HG03280 (cell line): ENCODE measurements at regions not wholly inside any gene's neighbourhood (a gene's known extent, or its start where the extent isn't known, plus 50 kb on each side); places are given as distances from the start of the nearest gene placed in this dataset.
A peak's percentile ranks its signal among the peaks of the same experiment; 100 is the strongest.

ENCODE experiments used
- ATAC-seq: cut with Tn5 transposase; IDR thresholded peaks from one replicate; pipeline ENCODE4 v1.9.1; 2021; ENCODE audit warnings: mild to moderate bottlenecking, moderate library complexity; ENCODE audit not compliant: unreplicated experiment

DNA sequence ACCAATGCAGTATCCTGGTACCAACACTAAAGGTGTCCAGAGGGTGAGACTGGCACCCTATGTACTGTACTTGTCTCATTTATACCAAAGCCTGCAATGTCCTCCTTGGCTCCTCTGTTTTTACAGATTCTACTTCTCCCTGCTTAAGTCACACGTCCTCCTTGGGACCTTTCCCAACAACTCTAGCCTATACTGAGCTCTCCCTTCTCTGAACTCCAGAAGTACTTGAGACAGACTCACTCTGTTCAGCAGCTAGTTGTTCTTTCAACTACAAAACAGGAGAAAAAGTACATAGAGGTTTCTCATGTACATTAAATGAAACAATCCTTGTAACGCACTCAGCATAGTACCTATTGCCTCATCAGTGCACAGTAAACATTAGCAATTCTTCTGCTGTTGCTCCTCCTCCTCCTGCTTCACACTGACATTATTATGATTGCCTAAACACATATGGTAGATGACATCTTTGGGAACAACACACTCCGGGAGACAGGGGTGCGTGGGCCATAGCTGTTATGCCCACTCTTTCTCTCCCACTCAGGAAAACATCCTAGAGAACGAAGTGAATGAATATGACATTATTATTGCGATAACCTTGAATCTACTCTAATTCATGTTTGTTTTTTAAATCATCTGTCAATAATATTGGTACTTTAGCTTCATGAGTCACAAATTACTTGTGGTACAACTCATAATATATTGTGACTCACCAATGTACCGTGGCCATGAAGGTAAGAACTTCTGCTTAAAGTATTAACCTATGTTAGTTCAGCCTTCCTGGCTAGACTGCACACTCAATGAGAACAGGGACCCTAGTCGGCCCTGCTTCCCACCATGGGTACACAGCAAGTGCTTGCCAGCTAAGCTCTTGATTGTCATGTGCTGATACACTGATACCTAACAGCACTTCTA is 180.3 kb upstream of the ADRA1B start:
- ATAC-seq = no peak

DNA sequence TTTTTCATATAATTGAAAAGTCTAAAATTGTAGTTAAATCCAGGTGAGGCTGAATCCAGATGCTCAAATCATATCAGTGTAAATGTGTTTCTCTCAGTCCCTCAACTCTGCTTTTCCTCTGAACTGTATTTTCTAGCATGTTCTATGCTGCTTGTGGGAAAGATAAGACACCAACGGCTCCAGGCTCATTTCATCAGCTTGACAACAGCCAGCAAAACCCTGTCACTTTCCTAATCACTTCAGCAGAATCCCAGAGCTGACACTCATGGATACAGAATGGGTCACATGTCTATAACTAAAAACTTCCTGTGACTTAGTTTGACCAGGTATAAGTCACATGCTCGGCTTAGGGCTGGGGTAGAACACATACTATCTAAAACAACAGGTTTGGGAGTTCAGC is 179.4 kb upstream of the ADRA1B start:
- no peak for ATAC-seq

DNA sequence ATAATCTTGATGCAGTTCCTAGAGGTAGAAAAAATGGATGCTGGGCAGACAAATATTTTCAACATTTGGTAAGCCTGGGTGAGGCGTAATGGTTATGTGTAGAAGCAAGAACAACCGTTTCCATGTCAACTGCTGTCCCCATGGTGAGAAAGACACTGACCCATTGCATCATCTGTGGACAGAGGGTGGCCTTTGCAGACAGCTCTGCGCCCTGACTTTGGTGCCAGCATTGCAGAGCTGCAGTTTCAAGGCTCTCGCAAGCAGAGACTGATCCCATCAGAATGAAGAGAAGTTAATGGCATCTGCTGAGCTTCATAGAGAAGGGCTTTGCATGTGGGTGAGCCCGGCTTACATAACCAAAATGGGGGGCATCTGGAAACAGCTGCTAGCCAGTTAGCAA is 179.0 kb upstream of the ADRA1B start:
- ATAC-seq = no peak

DNA sequence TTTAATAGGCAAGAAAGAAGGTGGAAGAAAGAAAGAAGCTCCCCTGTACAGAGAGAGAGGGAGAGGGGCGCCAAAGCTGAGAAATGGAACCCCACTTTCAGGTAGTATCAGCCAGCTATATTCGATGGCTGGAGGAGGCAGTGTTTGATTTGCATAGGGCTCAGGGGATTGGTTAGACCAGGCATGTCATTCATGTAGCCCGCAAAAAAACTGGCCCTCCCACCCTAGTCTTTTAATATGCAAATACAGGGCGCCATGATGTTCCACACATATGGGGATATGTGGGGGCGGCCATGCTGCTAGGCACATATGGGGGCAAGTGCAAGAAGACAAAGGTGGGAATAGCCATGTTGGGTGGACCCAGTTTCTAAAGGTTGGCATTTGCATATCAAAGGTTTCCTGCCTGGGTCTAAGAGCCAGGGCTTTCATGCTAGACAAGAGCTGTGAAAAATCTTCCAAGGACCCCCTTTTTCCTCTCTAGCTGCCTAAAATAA is 174.4 kb upstream of the ADRA1B start:
- ATAC-seq = no peak

DNA sequence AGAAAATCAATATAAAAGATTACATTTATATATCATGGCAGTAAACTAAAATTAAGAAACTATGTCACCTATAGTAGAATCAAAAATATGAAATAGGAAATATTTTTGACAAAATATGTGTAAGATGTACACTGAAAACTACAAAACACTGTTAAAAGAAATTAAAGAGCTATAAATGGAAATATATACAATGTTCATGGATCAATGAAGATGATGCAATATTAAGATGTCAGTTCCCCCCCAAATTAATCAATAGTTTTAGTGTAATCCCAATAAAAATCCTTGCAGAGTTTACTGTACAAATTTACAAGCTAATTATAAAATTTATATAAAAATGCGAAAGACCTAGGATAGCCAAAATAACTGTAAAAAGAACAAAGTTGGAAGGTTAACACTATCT is 173.0 kb upstream of the ADRA1B start:
- no peak for ATAC-seq

DNA sequence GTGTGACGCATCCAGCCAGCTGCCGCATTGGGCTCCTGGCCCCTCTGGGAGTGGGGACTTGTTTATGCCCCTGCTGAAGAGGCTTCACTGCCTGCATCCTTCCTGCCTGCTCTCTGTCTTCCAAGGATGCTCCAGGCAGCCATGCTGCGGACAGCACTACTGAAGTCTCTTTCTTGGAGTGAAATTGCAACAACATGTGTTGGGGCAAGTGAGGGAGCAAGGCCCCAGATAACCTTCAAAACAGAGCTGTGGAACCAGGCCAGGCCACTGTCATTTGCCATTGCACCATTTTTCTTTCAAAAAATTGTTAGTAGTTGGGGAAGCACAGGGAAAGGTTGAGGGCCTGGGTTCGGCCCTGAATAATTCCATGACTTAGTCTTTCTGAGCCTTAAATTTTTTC is 169.6 kb upstream of the ADRA1B start:
- no peak for ATAC-seq

DNA sequence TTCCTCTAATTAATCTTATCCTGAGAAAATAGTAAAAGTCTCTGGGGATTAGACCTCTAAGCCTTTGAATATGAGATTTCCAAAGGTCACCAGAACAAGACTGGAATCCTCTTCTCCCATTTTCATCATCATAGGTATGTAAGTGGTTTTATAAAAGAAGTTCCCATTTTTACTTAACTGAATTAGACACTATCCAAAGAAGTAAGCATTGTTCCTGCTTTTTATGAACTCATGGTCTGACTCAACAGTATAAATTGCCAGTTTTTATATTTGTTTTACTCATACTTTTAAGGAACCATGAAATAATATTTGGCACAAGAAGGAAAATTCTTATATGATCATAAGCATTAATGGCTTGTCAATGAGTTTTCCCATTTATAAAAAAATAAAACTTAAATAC is 167.1 kb upstream of the ADRA1B start:
- ATAC-seq = no peak

DNA sequence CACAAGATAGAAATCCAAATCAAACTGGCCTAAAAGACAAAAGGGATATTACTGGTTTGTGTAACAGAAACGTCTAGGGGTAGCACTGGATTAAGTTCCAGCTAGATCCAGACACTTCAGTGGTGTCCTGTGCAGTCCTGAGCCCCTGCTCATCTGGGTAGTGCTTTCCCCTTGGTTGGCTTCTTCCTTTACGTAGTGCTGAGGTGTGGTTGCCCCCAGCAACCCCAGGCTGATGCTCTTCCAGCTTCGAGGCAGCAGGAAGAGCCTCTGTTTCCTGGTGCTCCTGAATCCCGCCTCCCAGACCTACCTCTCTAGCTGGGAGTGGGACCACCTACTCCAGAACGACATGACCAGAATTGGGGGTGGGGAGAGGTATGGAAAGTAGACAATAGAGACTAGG is 166.1 kb upstream of the ADRA1B start:
- no peak for ATAC-seq

DNA sequence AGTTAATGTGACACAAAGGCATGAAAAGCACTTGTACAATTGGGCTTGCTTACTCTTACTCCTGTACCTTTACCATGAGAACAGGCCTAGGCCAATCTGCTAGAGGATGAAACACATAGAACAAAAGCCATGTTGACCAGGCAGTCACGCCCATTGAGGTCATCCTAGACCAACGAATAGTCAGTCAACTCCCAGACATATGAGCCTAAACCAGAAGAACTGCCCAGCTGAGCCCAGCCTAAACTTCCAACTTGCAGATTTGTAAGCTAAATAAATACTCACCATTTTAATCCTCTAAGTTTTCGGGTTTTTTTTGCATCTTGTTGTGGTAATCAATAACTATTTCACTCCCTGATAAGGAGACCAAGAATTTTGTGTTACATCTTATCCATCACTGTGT is 164.8 kb upstream of the ADRA1B start:
- no peak for ATAC-seq

DNA sequence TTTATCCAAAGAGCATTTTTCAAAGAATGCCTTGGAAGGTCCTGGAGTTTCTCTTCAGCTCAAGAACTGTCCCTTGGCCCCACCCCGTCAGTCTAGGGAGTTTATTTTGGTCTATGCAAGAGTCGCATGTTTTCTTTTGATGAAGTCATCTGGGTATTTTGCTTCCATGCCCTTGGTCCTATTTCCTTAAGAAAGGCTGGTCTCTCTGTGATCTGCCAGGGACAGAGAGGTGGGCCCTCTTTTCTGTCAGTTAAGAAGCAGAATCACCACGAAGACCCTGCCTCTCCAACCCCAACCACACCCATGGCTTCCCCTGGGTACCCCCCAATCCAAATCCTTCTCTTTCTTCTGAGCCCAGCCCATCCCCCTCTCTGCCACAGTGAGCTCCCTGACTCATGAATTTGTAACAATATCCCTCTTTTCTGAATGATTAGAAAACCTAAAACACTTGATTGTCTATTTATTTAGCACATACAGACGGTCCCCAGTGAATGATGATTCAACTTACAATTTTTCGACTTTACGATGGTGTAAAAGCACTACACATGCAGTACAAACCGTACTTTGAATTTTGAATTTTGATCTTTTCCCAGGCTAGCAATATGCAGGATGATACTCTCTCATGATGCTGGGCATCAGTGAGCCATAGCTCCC is 163.5 kb upstream of the ADRA1B start:
- ATAC-seq = no peak

DNA sequence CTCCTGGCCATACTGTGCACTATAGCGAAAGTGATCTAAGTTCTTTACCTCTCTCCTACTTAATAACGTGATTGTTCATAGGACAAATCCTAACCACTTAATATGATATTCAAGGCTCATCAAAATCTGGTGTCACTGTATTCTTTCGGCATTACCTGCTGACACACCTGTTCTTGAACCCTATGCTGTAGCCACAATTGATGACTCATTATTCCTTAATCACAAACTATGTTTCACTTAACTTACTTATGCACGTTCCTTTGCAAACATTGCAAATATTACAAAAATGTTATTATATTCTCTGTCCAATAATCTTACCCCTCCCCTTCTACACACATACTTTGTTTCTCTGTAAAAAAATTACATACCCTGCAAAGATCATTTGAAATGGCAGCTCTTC is 158.1 kb upstream of the ADRA1B start:
- ATAC-seq = no peak

DNA sequence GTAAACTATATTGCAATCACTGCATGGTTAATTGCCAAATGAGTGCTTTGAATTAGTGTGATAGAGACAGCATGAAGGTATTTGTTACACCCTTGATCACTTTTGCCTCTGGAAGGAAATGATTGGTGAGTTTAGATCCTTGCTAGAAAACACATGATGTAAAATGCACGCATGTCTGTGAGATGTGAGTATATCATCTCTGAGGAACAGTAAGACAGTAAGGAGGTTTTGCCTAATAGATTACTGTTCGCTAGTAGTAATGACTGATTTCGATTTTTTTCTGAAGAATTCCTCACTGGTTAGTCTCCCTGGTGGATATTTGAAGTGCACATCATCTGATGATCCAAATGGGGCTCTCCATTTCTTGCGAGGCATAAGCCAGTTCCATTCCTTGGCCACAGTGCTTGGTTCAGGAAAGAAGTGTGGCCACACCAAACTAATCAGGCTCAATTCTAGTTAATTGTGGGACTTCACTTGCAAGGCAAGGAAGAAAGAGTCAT is 156.4 kb upstream of the ADRA1B start:
- ATAC-seq = no peak

DNA sequence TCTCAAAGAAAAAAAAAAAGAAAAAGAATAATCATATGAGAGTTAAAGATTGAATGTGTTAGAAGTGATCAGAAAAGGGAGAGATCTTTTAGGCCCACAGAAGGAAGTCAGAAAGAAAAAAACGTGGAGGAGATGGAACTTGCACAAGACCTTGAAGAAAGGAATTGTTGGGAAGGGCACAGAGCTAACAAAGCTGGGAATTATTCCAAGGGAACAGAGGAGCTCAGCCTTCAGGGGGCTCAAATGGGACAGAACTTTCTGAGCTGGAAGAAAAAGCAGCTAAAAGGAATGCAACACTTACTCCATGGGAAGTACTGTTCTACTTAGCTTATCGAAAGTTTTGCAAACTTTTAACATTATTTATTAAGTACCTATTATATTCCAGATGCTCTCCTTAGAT is 153.4 kb upstream of the ADRA1B start:
- ATAC-seq = no peak

DNA sequence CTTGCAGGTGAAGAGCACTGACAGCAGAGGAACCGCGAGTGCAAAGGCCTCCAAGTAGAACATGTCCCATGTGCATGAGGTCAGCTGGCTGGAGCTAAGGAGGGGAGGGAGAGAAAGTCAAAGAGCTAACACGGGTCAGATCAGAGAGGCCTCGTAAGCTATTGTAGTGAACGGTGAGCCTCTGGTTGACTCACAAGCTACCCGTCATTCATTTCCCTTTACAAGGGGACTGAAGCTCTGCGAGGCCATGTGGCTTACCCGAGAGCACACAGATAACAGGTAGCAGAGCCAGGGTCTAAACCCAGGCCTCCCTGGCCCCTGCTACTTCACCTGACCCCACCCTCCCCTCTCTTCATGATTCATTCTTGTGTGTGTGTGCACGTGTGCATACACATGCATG is 152.7 kb upstream of the ADRA1B start:
- no peak for ATAC-seq

DNA sequence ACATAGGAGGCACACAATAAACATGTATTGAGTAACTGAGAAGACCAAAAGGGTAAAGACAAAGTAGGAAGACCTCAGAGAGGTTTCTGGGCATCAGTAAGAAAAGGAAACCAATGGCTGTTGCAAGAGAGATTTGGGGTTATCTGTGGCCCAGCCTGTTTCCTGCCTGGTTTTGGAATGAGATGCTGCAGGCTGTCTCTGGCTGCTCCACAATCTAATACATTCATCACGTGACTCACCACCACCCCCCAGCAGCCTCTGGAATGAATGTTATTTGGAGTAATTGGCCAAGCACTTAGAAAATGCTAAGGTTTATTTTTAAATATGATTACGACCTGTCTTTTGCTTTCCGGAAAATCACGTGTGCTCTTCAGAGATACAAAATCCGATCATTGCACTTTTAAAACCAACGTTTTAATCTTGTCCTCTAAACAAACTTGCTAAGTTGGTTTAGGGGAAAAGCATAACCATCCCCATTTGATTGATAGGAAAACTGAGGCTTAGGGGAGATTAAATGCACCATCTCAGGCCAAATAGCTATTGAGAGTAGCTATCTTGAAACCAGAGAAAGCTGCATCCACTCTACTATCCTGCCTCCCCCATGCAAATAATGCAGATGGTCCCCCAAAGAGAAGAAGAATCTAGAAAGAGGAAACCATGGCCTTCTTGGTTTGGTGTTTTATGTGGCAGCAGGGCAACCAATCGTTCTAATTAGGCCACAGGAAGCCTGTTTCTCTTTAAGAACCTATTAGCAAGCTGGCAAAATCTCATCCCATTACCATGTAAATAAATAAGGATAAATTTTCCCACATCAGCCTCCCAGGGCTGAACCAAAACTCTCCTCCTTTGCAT is 151.8 kb upstream of the ADRA1B start:
- no peak for ATAC-seq

DNA sequence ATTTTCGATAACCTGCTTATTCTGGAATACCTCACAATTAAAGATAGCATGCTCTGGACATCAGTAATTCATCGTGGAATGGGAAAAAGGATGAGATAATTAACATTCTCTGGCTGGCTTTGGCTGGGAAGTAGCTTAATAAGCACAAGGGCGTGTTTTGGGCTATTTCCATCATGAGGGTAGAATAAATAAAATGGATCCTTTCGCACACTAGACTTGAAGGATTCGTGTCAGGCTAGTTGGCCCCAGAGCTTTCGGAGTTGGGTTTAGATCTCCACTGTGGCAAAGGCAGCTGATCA is 151.2 kb upstream of the ADRA1B start:
- ATAC-seq = no peak

DNA sequence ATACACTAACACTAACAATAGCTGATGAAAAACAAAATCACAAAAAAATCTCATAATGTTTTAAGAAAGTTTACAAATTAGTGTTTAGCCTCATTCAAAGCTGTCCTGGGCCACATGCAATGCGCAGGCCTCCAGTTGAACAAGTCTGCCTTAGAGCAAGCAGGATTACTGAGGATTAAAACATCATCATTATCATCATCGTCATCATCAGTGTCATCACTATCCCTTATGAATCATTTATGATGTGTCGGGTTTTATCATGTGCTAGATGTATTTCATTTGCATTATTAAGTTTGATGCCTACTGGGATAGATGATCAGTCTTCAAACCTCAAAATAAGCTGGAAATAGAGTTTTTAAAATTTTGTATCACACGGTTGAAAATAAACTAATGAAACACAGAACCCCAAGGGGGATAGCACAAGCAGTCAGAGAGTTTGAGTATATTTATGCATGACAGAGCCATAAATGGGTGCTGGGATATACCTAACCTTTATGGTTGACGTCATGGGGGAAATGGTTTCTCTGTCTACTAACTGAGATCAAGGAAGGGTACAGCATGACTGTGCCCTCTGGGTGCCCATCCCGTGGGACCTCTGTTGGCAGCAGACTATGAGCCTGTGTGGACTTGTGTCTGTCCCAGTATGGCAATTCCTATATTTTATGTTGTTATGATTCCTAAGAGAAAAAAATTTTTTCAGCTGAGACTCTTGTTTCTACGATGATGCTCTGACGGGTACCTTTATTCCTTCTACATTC is 150.3 kb upstream of the ADRA1B start:
- no peak for ATAC-seq

DNA sequence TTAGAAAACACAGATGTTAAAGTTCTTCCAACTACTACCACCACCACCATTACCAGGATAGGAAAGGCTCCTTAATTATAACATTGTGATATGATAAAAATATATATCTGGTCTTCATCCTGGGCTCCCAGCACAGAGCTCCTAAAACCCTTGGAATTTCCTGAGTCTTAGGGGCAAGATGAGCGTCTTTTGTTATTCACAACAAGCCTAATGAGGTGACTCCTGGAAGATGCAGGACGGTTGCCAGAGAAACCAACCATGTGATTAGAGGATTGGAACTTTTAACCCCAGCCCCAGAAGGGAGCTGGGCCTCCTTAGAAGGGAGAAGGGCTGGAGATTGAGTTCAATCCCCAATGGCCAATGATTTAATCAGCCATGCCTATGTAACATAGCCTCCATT is 148.0 kb upstream of the ADRA1B start:
- no peak for ATAC-seq

DNA sequence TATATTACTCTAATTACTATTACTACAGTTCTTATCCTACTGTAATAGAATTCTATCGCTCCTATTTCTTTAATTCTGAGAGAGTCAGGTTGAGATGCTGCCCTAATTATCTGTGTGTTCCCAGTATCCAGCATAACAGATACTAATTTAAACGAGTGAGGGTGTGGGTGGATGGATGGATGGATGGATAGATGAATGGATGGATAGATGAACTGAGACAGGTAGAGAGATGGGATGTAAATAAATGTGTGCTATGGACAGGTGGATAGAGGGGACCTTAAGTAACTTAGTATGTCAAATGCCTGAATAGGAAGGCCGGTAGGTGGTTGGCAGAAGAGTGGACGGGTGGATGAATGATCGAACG is 143.6 kb upstream of the ADRA1B start:
- ATAC-seq = no peak

DNA sequence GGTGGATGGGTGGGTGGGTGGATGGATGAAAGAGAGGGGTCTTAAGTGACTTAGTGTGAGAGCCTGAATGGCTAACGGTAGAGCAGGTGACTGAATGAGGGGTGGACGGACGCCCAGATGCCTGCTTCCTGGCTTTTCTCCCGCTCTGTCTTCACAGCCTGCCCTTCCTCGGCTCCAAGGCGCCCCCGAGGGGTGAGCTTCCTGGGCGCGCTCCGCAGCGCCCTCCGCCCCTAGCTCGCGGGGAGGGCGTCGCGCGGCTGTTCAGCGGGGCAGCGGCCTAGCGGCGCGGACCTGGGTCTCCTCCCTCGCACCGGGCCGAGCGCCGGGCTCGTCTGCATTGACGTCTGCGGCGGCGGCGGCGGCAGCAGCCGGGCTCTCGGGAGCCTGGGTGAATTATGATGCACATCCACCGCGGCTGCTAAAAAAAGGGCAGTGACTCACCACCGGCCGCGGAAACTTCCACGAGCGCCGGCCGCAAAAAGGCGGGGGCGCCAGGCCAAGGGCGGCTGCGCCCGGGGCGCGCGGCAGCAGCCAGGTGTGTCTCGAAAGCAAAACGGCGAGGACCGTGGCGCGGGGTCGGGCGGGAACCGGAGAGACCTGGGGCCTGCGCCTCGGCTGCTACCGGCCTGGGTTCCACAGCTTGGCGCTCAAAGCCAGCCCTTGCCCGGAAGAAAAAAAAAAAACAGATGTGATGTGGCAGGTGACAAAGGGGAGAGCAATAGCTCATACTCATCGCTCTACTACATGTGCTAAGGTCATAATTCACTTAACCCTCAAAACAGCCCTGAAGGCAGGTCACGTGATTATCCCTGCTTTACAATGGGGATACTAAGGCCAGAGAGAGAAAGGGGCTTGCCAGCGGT is 143.0 kb upstream of the ADRA1B start:
- peak; percentile 82 for ATAC-seq
